Kidney (tissue), 13 donors: ENCODE measurements at regions not wholly inside any gene's neighbourhood (a gene's known extent, or its start where the extent isn't known, plus 50 kb on each side); places are given as distances from the start of the nearest gene placed in this dataset.
A peak's percentile ranks its signal among the peaks of the same experiment; 100 is the strongest.

Experiments
- DNase-seq, 5 donors: peaks; one replicate each; pipeline ENCODE4 v3.0.0-alpha.2; 2013 to 2020
- FAIRE-seq: peaks from 2 replicates; lab custom pipeline; 2012; peaks lifted over from hg19 to GRCh38; lab: Jason Lieb, UNC
- H3K27ac ChIP-seq, 2 donors: one replicate each; pipeline ENCODE4 v1.7.0; 2013; ENCODE audit warnings: low read depth in 2 of 2, low read length in 2 of 2, inconsistent platforms in 1 of 2
- H3K27me3 ChIP-seq: one replicate; pipeline ENCODE4 v1.7.1; 2013; ENCODE audit warnings: low read length, inconsistent platforms; ENCODE audit not compliant: control insufficient read depth, insufficient read depth
- H3K36me3 ChIP-seq, 3 donors: one replicate each; pipeline versions ENCODE4 v1.7.0 to v1.7.1; 2013; ENCODE audit warnings: low read length in 3 of 3, control low read depth in 1 of 3, inconsistent platforms in 1 of 3; ENCODE audit not compliant: insufficient read depth in 3 of 3, control insufficient read depth in 2 of 3
- H3K4me1 ChIP-seq, 3 donors: one replicate each; pipeline versions ENCODE4 v1.7.0 to v1.7.1; 2013; ENCODE audit warnings: low read length in 3 of 3, inconsistent platforms in 1 of 3, low read depth in 1 of 3; ENCODE audit not compliant: control insufficient read depth in 2 of 3, insufficient read depth in 2 of 3
- H3K4me3 ChIP-seq, 3 donors: one replicate each; pipeline versions ENCODE4 v1.7.0 to v1.8.1; 2013; ENCODE audit warnings: low read length in 3 of 3, control low read depth in 1 of 3, inconsistent platforms in 1 of 3
- H3K9ac ChIP-seq, 3 donors: one replicate each; pipeline versions ENCODE4 v1.7.0 to v1.7.1; 2013; ENCODE audit warnings: low read length in 3 of 3, control low read depth in 1 of 3, inconsistent platforms in 1 of 3
- H3K9me3 ChIP-seq, 3 donors: one replicate each; pipeline versions ENCODE4 v1.7.0 to v1.7.1; 2013; ENCODE audit warnings: low read length in 3 of 3, control low read depth in 1 of 3, inconsistent platforms in 1 of 3; ENCODE audit not compliant: control insufficient read depth in 2 of 3, insufficient read depth in 1 of 3
- CTCF ChIP-seq: IDR thresholded peaks from 3 replicates; pipeline ENCODE4 v1.5.1; 2012; ENCODE audit warnings: mild to moderate bottlenecking, moderate library complexity, borderline replicate concordance; ENCODE audit not compliant: insufficient read depth; ENCODE audit errors: extremely low read depth
- intact Hi-C: fragments of 100-400 bp; cut with DNase I; formaldehyde crosslinking; loops from one replicate; pipeline ENCODE4 v1.11.1; 2022
- donor health status: control.
- donor health status: control.
- donor health status: control.
- donor health status: control.
- donor health status: control.
- donor health status: DM: yes; HTN: yes; CAD: no.
- donor health status: Normal renal cell carcinoma (clear cell type).

- intact Hi-C loops = no loop called here
- no peak for TF ChIP-seq CTCF
- DNase-seq (no peak), FAIRE-seq (no peak)
- H3K4me1 ChIP-seq = no peaks in the 10 kb centered on the region
- no peak overlapping the region for H3K9ac ChIP-seq
- H3K27me3 ChIP-seq = no peaks in the 10 kb centered on the region
- H3K36me3 ChIP-seq = no peaks in the 10 kb centered on the region
- H3K27ac ChIP-seq = no peak overlapping the region
- H3K9me3 ChIP-seq = no peaks in the 10 kb centered on the region
- H3K4me3 ChIP-seq = no peak overlapping the region
Observed at GRCh38 chr7:152969839-152970238, 210.3 kb downstream of the ACTR3B start.

GRCh38 chr7:152970481-152970880, 210.9 kb downstream of the ACTR3B start:
- FAIRE-seq (no peak), DNase-seq (no peak)
- no peaks in the 10 kb centered on the region for H3K36me3 ChIP-seq
- H3K9ac ChIP-seq = no peak overlapping the region
- no peaks in the 10 kb centered on the region for H3K4me1 ChIP-seq
- H3K27me3 ChIP-seq = no peaks in the 10 kb centered on the region
- H3K4me3 ChIP-seq = no peak overlapping the region
- intact Hi-C loops = no loop called here
- H3K9me3 ChIP-seq = no peaks in the 10 kb centered on the region
- no peak overlapping the region for H3K27ac ChIP-seq
- no peak for TF ChIP-seq CTCF

GRCh38 chr7:152974577-152974976, 215.0 kb downstream of the ACTR3B start:
- Histone ChIP-seq H3K27me3 (no peaks in the 10 kb centered on the region), H3K36me3 (no peaks in the 10 kb centered on the region), H3K9me3 (no peaks in the 10 kb centered on the region), H3K27ac (no peak overlapping the region), H3K4me1 (no peaks in the 10 kb centered on the region), H3K4me3 (no peak overlapping the region), H3K9ac (no peak overlapping the region)
- FAIRE-seq (no peak), DNase-seq (peak in 2 of 5 donors; percentile 30 to 47)
- TF ChIP-seq CTCF = no peak
- intact Hi-C loops = no loop called here

- Histone ChIP-seq H3K4me1 (no peaks in the 10 kb centered on the region), H3K36me3 (no peaks in the 10 kb centered on the region), H3K4me3 (no peak overlapping the region), H3K9me3 (no peaks in the 10 kb centered on the region), H3K9ac (no peak overlapping the region), H3K27ac (no peak overlapping the region), H3K27me3 (no peaks in the 10 kb centered on the region)
- FAIRE-seq = no peak
- no peak for TF ChIP-seq CTCF
- intact Hi-C loops = no loop called here
- peak in 3 of 5 donors; percentile 31 to 73 (median 69) for DNase-seq
Observed at GRCh38 chr7:152975076-152975475, 215.5 kb downstream of the ACTR3B start.
